GM18517 (cell line): ENCODE measurements at regions not wholly inside any gene's neighbourhood (a gene's known extent, or its start where the extent isn't known, plus 50 kb on each side); places are given as distances from the start of the nearest gene placed in this dataset.

Experiments
- ATAC-seq: cut with Tn5 transposase; IDR thresholded peaks from one replicate; pipeline ENCODE4 v1.9.1; 2021; ENCODE audit warnings: mild to moderate bottlenecking, moderate library complexity; ENCODE audit not compliant: unreplicated experiment

- ATAC-seq = no peak
These were observed 218.5 kb downstream of the KCNS3 start for GRCh38 chr2:18096836-18097405.

GRCh38 chr2:18094277-18094676, 215.8 kb downstream of the KCNS3 start:
- no peak for ATAC-seq

GRCh38 chr2:18093196-18093595, 214.7 kb downstream of the KCNS3 start:
- no peak for ATAC-seq

GRCh38 chr2:18092760-18093159, 214.3 kb downstream of the KCNS3 start:
- no peak for ATAC-seq

- ATAC-seq = no peak
These were observed 207.1 kb downstream of the KCNS3 start for GRCh38 chr2:18085593-18085992.

GRCh38 chr2:18084376-18084775, 205.9 kb downstream of the KCNS3 start:
- ATAC-seq = no peak

- ATAC-seq = no peak
These were observed 205.3 kb downstream of the KCNS3 start for GRCh38 chr2:18083806-18084205.

GRCh38 chr2:18078216-18078615, 199.7 kb downstream of the KCNS3 start:
- ATAC-seq = no peak

- no peak for ATAC-seq
These were observed 199.2 kb downstream of the KCNS3 start for GRCh38 chr2:18077704-18078103.

GRCh38 chr2:18077231-18077630, 198.8 kb downstream of the KCNS3 start:
- no peak for ATAC-seq

GRCh38 chr2:18074476-18074875, 196.0 kb downstream of the KCNS3 start:
- no peak for ATAC-seq

- no peak for ATAC-seq
These were observed 195.1 kb downstream of the KCNS3 start for GRCh38 chr2:18073601-18074000.

GRCh38 chr2:18067588-18068384, 189.3 kb downstream of the KCNS3 start:
- no peak for ATAC-seq

- ATAC-seq = no peak
These were observed 188.4 kb downstream of the KCNS3 start for GRCh38 chr2:18066894-18067293.

- no peak for ATAC-seq
These were observed 187.6 kb downstream of the KCNS3 start for GRCh38 chr2:18066066-18066465.

GRCh38 chr2:18065249-18065648, 186.8 kb downstream of the KCNS3 start:
- ATAC-seq = no peak

GRCh38 chr2:18063826-18064470, 185.5 kb downstream of the KCNS3 start:
- no peak for ATAC-seq

GRCh38 chr2:18062892-18063291, 184.4 kb downstream of the KCNS3 start:
- no peak for ATAC-seq

GRCh38 chr2:18061717-18062116, 183.2 kb downstream of the KCNS3 start:
- no peak for ATAC-seq

- ATAC-seq = no peak
These were observed 179.2 kb downstream of the KCNS3 start for GRCh38 chr2:18057657-18058056.

- no peak for ATAC-seq
These were observed 176.8 kb downstream of the KCNS3 start for GRCh38 chr2:18055290-18055689.

- ATAC-seq = no peak
These were observed 171.5 kb downstream of the KCNS3 start for GRCh38 chr2:18050001-18050400.
